HepG2 (cell line): ENCODE measurements at regions not wholly inside any gene's neighbourhood (a gene's known extent, or its start where the extent isn't known, plus 50 kb on each side); places are given as distances from the start of the nearest gene placed in this dataset.

Experiments used
- FOXC1 ChIP-seq: sonication (generic); formaldehyde crosslinking; IDR thresholded peaks from 2 replicates; pipeline ENCODE4 v1.8.0; 2022; ENCODE audit warnings: mild to moderate bottlenecking, missing genetic modification reagents, borderline replicate concordance
- STAT5B ChIP-seq: sonication (generic); formaldehyde crosslinking; IDR thresholded peaks from 2 replicates; pipeline ENCODE4 v1.4.0; 2020; ENCODE audit warnings: missing genetic modification reagents
- ZNF260 ChIP-seq: sonication (generic); formaldehyde crosslinking; IDR thresholded peaks from 2 replicates; pipeline ENCODE4 v1.4.0; 2020; ENCODE audit warnings: missing genetic modification reagents, low read depth, mild to moderate bottlenecking, borderline replicate concordance
- ZNF333 ChIP-seq: sonication (generic); formaldehyde crosslinking; IDR thresholded peaks from 2 replicates; pipeline ENCODE4 v1.4.0; 2020; ENCODE audit warnings: mild to moderate bottlenecking, missing genetic modification reagents, borderline replicate concordance
- ZNF337 ChIP-seq: sonication (generic); formaldehyde crosslinking; IDR thresholded peaks from 2 replicates; pipeline ENCODE4 v1.5.1; 2020; ENCODE audit warnings: missing genetic modification reagents, low read depth, mild to moderate bottlenecking, borderline replicate concordance
- ZSCAN12 ChIP-seq: sonication (generic); formaldehyde crosslinking; IDR thresholded peaks from 2 replicates; pipeline ENCODE4 v1.9.0; 2021; ENCODE audit warnings: mild to moderate bottlenecking, missing genetic modification reagents
- ZSCAN20 ChIP-seq: sonication (generic); formaldehyde crosslinking; IDR thresholded peaks from 2 replicates; pipeline ENCODE4 v1.4.0; 2020; ENCODE audit warnings: missing genetic modification reagents, mild to moderate bottlenecking, borderline replicate concordance
- ZSCAN21 ChIP-seq: sonication (generic); formaldehyde crosslinking; IDR thresholded peaks from 2 replicates; pipeline ENCODE4 v1.8.0; 2022; ENCODE audit warnings: mild to moderate bottlenecking, missing genetic modification reagents, moderate library complexity, borderline replicate concordance
- TF ChIP-seq, protein P1 (sequence below), 2 experiments: IDR thresholded peaks; 2 replicates each; pipeline ENCODE4 v1.6.1; 2011 to 2012; ENCODE audit warnings: low read length in 2 of 2, borderline replicate concordance in 1 of 2, low read depth in 1 of 2, mild to moderate bottlenecking in 1 of 2, moderate library complexity in 1 of 2
- TF ChIP-seq, protein P2 (sequence below): sonication (generic); formaldehyde crosslinking; IDR thresholded peaks from 2 replicates; pipeline ENCODE4 v1.5.1; 2020; ENCODE audit warnings: mild to moderate bottlenecking, missing genetic modification reagents, moderate library complexity
- TF ChIP-seq, protein P3 (sequence below): sonication (generic); formaldehyde crosslinking; IDR thresholded peaks from 2 replicates; pipeline ENCODE4; 2020; ENCODE audit warnings: missing genetic modification reagents, mild to moderate bottlenecking, borderline replicate concordance
- TF ChIP-seq, protein P4 (sequence below): sonication (generic); formaldehyde crosslinking; IDR thresholded peaks from 2 replicates; pipeline ENCODE4 v1.4.0; 2020; ENCODE audit warnings: missing genetic modification reagents, mild to moderate bottlenecking, borderline replicate concordance
- TF ChIP-seq, protein P5 (sequence below): IDR thresholded peaks from 2 replicates; pipeline ENCODE4 v1.6.1; 2016
- TF ChIP-seq, protein P6 (sequence below): sonication (generic); formaldehyde crosslinking; IDR thresholded peaks from 2 replicates; pipeline ENCODE4 v1.4.0; 2020; ENCODE audit warnings: mild to moderate bottlenecking, missing genetic modification reagents, borderline replicate concordance

DNA sequence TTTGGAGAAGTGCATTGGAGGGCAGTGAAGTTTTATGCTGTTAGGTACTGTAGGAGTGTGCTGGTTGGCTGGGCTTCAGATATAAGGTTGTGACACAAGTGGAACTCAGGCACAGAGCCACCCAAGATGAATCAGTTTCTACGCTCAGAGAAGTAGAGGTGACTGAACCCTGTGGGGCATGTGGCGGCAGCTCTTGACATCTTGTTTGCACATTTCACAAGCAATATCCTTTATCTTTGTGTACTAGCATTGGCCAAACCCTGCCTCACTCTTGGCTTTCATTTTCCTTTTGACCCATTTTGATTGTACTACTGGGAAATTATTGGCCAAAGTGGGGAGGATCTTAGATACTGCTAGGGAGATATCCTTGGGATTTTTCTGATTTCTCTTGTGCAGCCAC lies 110.0 kb downstream of the PSAT1 start (continued):
- TF ChIP-seq, protein P1, sequence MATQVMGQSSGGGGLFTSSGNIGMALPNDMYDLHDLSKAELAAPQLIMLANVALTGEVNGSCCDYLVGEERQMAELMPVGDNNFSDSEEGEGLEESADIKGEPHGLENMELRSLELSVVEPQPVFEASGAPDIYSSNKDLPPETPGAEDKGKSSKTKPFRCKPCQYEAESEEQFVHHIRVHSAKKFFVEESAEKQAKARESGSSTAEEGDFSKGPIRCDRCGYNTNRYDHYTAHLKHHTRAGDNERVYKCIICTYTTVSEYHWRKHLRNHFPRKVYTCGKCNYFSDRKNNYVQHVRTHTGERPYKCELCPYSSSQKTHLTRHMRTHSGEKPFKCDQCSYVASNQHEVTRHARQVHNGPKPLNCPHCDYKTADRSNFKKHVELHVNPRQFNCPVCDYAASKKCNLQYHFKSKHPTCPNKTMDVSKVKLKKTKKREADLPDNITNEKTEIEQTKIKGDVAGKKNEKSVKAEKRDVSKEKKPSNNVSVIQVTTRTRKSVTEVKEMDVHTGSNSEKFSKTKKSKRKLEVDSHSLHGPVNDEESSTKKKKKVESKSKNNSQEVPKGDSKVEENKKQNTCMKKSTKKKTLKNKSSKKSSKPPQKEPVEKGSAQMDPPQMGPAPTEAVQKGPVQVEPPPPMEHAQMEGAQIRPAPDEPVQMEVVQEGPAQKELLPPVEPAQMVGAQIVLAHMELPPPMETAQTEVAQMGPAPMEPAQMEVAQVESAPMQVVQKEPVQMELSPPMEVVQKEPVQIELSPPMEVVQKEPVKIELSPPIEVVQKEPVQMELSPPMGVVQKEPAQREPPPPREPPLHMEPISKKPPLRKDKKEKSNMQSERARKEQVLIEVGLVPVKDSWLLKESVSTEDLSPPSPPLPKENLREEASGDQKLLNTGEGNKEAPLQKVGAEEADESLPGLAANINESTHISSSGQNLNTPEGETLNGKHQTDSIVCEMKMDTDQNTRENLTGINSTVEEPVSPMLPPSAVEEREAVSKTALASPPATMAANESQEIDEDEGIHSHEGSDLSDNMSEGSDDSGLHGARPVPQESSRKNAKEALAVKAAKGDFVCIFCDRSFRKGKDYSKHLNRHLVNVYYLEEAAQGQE (IDR thresholded peaks at IDR 0.05; ENCODE audit: borderline replicate concordance in 1 of 2, low read depth in 1 of 2, low read length in 2 of 2), result peak in 1 of 2 experiments; percentile 24; a peak in 1 of 4 replicates
- TF ChIP-seq ZSCAN20 (no peak), FOXC1 (CRISPR knock-in tag) (no peak), ZSCAN12 (no peak), ZNF337 (CRISPR knock-in tag) (no peak), ZNF260 (CRISPR knock-in tag) (no peak), ZSCAN21 (CRISPR knock-in tag) (no peak), STAT5B (no peak), ZNF333 (CRISPR knock-in tag) (no peak)
- TF ChIP-seq, protein P2, sequence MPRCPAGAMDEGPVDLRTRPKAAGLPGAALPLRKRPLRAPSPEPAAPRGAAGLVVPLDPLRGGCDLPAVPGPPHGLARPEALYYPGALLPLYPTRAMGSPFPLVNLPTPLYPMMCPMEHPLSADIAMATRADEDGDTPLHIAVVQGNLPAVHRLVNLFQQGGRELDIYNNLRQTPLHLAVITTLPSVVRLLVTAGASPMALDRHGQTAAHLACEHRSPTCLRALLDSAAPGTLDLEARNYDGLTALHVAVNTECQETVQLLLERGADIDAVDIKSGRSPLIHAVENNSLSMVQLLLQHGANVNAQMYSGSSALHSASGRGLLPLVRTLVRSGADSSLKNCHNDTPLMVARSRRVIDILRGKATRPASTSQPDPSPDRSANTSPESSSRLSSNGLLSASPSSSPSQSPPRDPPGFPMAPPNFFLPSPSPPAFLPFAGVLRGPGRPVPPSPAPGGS (CRISPR knock-in tag), result no peak
- TF ChIP-seq, protein P3, sequence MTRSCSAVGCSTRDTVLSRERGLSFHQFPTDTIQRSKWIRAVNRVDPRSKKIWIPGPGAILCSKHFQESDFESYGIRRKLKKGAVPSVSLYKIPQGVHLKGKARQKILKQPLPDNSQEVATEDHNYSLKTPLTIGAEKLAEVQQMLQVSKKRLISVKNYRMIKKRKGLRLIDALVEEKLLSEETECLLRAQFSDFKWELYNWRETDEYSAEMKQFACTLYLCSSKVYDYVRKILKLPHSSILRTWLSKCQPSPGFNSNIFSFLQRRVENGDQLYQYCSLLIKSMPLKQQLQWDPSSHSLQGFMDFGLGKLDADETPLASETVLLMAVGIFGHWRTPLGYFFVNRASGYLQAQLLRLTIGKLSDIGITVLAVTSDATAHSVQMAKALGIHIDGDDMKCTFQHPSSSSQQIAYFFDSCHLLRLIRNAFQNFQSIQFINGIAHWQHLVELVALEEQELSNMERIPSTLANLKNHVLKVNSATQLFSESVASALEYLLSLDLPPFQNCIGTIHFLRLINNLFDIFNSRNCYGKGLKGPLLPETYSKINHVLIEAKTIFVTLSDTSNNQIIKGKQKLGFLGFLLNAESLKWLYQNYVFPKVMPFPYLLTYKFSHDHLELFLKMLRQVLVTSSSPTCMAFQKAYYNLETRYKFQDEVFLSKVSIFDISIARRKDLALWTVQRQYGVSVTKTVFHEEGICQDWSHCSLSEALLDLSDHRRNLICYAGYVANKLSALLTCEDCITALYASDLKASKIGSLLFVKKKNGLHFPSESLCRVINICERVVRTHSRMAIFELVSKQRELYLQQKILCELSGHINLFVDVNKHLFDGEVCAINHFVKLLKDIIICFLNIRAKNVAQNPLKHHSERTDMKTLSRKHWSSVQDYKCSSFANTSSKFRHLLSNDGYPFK, result no peak
- TF ChIP-seq, protein P4, sequence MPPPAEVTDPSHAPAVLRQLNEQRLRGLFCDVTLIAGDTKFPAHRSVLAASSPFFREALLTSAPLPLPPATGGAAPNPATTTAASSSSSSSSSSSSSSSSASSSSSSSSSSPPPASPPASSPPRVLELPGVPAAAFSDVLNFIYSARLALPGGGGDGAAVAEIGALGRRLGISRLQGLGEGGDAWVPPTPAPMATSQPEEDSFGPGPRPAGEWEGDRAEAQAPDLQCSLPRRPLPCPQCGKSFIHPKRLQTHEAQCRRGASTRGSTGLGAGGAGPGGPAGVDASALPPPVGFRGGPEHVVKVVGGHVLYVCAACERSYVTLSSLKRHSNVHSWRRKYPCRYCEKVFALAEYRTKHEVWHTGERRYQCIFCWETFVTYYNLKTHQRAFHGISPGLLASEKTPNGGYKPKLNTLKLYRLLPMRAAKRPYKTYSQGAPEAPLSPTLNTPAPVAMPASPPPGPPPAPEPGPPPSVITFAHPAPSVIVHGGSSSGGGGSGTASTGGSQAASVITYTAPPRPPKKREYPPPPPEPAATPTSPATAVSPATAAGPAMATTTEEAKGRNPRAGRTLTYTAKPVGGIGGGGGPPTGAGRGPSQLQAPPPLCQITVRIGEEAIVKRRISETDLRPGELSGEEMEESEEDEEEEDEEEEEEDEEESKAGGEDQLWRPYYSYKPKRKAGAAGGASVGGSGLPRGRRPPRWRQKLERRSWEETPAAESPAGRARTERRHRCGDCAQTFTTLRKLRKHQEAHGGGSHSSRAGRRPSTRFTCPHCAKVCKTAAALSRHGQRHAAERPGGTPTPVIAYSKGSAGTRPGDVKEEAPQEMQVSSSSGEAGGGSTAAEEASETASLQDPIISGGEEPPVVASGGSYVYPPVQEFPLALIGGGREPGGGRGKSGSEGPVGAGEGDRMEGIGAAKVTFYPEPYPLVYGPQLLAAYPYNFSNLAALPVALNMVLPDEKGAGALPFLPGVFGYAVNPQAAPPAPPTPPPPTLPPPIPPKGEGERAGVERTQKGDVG (CRISPR knock-in tag), result no peak
- TF ChIP-seq, protein P5, sequence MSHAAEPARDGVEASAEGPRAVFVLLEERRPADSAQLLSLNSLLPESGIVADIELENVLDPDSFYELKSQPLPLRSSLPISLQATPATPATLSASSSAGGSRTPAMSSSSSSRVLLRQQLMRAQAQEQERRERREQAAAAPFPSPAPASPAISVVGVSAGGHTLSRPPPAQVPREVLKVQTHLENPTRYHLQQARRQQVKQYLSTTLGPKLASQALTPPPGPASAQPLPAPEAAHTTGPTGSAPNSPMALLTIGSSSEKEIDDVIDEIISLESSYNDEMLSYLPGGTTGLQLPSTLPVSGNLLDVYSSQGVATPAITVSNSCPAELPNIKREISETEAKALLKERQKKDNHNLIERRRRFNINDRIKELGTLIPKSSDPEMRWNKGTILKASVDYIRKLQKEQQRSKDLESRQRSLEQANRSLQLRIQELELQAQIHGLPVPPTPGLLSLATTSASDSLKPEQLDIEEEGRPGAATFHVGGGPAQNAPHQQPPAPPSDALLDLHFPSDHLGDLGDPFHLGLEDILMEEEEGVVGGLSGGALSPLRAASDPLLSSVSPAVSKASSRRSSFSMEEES (CRISPR knock-in tag), result peak; percentile 75
- TF ChIP-seq, protein P6, sequence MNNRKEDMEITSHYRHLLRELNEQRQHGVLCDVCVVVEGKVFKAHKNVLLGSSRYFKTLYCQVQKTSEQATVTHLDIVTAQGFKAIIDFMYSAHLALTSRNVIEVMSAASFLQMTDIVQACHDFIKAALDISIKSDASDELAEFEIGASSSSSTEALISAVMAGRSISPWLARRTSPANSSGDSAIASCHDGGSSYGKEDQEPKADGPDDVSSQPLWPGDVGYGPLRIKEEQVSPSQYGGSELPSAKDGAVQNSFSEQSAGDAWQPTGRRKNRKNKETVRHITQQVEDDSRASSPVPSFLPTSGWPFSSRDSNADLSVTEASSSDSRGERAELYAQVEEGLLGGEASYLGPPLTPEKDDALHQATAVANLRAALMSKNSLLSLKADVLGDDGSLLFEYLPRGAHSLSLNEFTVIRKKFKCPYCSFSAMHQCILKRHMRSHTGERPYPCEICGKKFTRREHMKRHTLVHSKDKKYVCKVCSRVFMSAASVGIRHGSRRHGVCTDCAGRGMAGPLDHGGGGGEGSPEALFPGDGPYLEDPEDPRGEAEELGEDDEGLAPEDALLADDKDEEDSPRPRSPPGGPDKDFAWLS (CRISPR knock-in tag), result no peak
